Kidney (tissue), 13 donors: ENCODE measurements at regions not wholly inside any gene's neighbourhood (a gene's known extent, or its start where the extent isn't known, plus 50 kb on each side); places are given as distances from the start of the nearest gene placed in this dataset.
A peak's percentile ranks its signal among the peaks of the same experiment; 100 is the strongest.

Source experiments
- DNase-seq, 5 donors: peaks; one replicate each; pipeline ENCODE4 v3.0.0-alpha.2; 2013 to 2020
- FAIRE-seq: peaks from 2 replicates; lab custom pipeline; 2012; peaks lifted over from hg19 to GRCh38; lab: Jason Lieb, UNC
- H3K27ac ChIP-seq, 2 donors: one replicate each; pipeline ENCODE4 v1.7.0; 2013; ENCODE audit warnings: low read depth in 2 of 2, low read length in 2 of 2, inconsistent platforms in 1 of 2
- H3K27me3 ChIP-seq: one replicate; pipeline ENCODE4 v1.7.1; 2013; ENCODE audit warnings: low read length, inconsistent platforms; ENCODE audit not compliant: control insufficient read depth, insufficient read depth
- H3K36me3 ChIP-seq, 3 donors: one replicate each; pipeline versions ENCODE4 v1.7.0 to v1.7.1; 2013; ENCODE audit warnings: low read length in 3 of 3, control low read depth in 1 of 3, inconsistent platforms in 1 of 3; ENCODE audit not compliant: insufficient read depth in 3 of 3, control insufficient read depth in 2 of 3
- H3K4me1 ChIP-seq, 3 donors: one replicate each; pipeline versions ENCODE4 v1.7.0 to v1.7.1; 2013; ENCODE audit warnings: low read length in 3 of 3, inconsistent platforms in 1 of 3, low read depth in 1 of 3; ENCODE audit not compliant: control insufficient read depth in 2 of 3, insufficient read depth in 2 of 3
- H3K4me3 ChIP-seq, 3 donors: one replicate each; pipeline versions ENCODE4 v1.7.0 to v1.8.1; 2013; ENCODE audit warnings: low read length in 3 of 3, control low read depth in 1 of 3, inconsistent platforms in 1 of 3
- H3K9ac ChIP-seq, 3 donors: one replicate each; pipeline versions ENCODE4 v1.7.0 to v1.7.1; 2013; ENCODE audit warnings: low read length in 3 of 3, control low read depth in 1 of 3, inconsistent platforms in 1 of 3
- H3K9me3 ChIP-seq, 3 donors: one replicate each; pipeline versions ENCODE4 v1.7.0 to v1.7.1; 2013; ENCODE audit warnings: low read length in 3 of 3, control low read depth in 1 of 3, inconsistent platforms in 1 of 3; ENCODE audit not compliant: control insufficient read depth in 2 of 3, insufficient read depth in 1 of 3
- CTCF ChIP-seq: IDR thresholded peaks from 3 replicates; pipeline ENCODE4 v1.5.1; 2012; ENCODE audit warnings: mild to moderate bottlenecking, moderate library complexity, borderline replicate concordance; ENCODE audit not compliant: insufficient read depth; ENCODE audit errors: extremely low read depth
- intact Hi-C: fragments of 100-400 bp; cut with DNase I; formaldehyde crosslinking; loops from one replicate; pipeline ENCODE4 v1.11.1; 2022
- donor health status: control.
- donor health status: control.
- donor health status: control.
- donor health status: control.
- donor health status: control.
- donor health status: DM: yes; HTN: yes; CAD: no.
- donor health status: Normal renal cell carcinoma (clear cell type).

- H3K4me3 ChIP-seq, result no peak overlapping the region
- H3K27me3 ChIP-seq, result no peaks in the 10 kb centered on the region
- intact Hi-C loops, result no loop called here
- peaks cover 0 to 2% (median 0%) of the 10 kb centered on the region in 3 donors for H3K9me3 ChIP-seq
- peak; percentile 66 to 85 (median 79) for DNase-seq
- H3K36me3 ChIP-seq, result no peaks in the 10 kb centered on the region
- H3K4me1 ChIP-seq, result peaks cover 0 to 4% (median 0%) of the 10 kb centered on the region in 3 donors
- H3K27ac ChIP-seq, result no peak overlapping the region
- FAIRE-seq, result no peak
- no peak overlapping the region for H3K9ac ChIP-seq
- TF ChIP-seq CTCF, result no peak
These were observed 273.3 kb downstream of the NDUFA10 start for GRCh38 chr2:239751679-239752355.

- TF ChIP-seq CTCF, result no peak
- FAIRE-seq, result no peak
- Histone ChIP-seq H3K4me1 (peaks cover 0 to 4% (median 0%) of the 10 kb centered on the region in 3 donors), H3K27me3 (no peaks in the 10 kb centered on the region), H3K9ac (no peak overlapping the region), H3K36me3 (no peaks in the 10 kb centered on the region), H3K4me3 (no peak overlapping the region), H3K27ac (no peak overlapping the region), H3K9me3 (peaks cover 0 to 2% (median 0%) of the 10 kb centered on the region in 3 donors)
- intact Hi-C loops, result no loop called here
- DNase-seq, result peak in 1 of 5 donors; percentile 67
These were observed 274.0 kb downstream of the NDUFA10 start for GRCh38 chr2:239750929-239751678.

GRCh38 chr2:239750045-239750835 lies 274.9 kb downstream of the NDUFA10 start:
- peaks cover 0 to 2% (median 0%) of the 10 kb centered on the region in 3 donors for H3K9me3 ChIP-seq
- no peak overlapping the region for H3K27ac ChIP-seq
- peak in 1 of 5 donors; percentile 58 for DNase-seq
- no peak overlapping the region for H3K9ac ChIP-seq
- no peak overlapping the region for H3K4me3 ChIP-seq
- no peak for TF ChIP-seq CTCF
- intact Hi-C loops, result no loop called here
- H3K36me3 ChIP-seq, result no peaks in the 10 kb centered on the region
- no peak for FAIRE-seq
- no peaks in the 10 kb centered on the region for H3K27me3 ChIP-seq
- peaks cover 0 to 4% (median 0%) of the 10 kb centered on the region in 3 donors for H3K4me1 ChIP-seq
